Effector memory CD4-positive, alpha-beta T cell (primary cell): ENCODE measurements at regions not wholly inside any gene's neighbourhood (a gene's known extent, or its start where the extent isn't known, plus 50 kb on each side); places are given as distances from the start of the nearest gene placed in this dataset.
"Not testable (repeated sequence)": the region's sequence is repeated elsewhere in the genome, so short reads cannot be mapped to it uniquely, and the experiment has no call there.

Experiments
- DNase-seq, 3 donors: peaks; one replicate each; pipeline ENCODE4 v3.0.0-alpha.2; 2020
- H3K27ac ChIP-seq: 2 replicates; pipeline ENCODE4 v1.7.0; 2013; ENCODE audit warnings: mild to moderate bottlenecking, low read length, moderate library complexity; ENCODE audit not compliant: insufficient read depth, poor library complexity, severe bottlenecking
- H3K27me3 ChIP-seq: replicated peaks from 2 replicates; pipeline ENCODE4 v1.7.0; 2013; ENCODE audit warnings: mild to moderate bottlenecking, low read length; ENCODE audit not compliant: insufficient read depth, control insufficient read depth, poor library complexity, severe bottlenecking
- H3K36me3 ChIP-seq: 2 replicates; pipeline ENCODE4 v1.7.0; 2013; ENCODE audit warnings: mild to moderate bottlenecking, low read length, moderate library complexity; ENCODE audit not compliant: control insufficient read depth, insufficient read depth
- H3K4me1 ChIP-seq: 2 replicates; pipeline ENCODE4 v1.7.0; 2013; ENCODE audit warnings: low read length, mild to moderate bottlenecking; ENCODE audit not compliant: control insufficient read depth, insufficient read depth, poor library complexity, severe bottlenecking
- H3K4me3 ChIP-seq: 2 replicates; pipeline ENCODE4 v1.7.0; 2013; ENCODE audit warnings: low read length, low read depth, mild to moderate bottlenecking; ENCODE audit not compliant: insufficient read depth, poor library complexity, severe bottlenecking
- H3K9me3 ChIP-seq: 2 replicates; pipeline ENCODE4 v1.7.0; 2013; ENCODE audit warnings: mild to moderate bottlenecking, low read length, moderate library complexity; ENCODE audit not compliant: control insufficient read depth

GRCh38 chr16:16448423-16448822 lies 69.5 kb downstream of the NPIPA7 start:
- not testable (repeated sequence) for H3K4me1 ChIP-seq, H3K27ac ChIP-seq, H3K36me3 ChIP-seq, H3K9me3 ChIP-seq, DNase-seq, H3K27me3 ChIP-seq, H3K4me3 ChIP-seq

GRCh38 chr16:16449712-16450237 lies 70.8 kb downstream of the NPIPA7 start:
- not testable (repeated sequence) for H3K27ac ChIP-seq, H3K27me3 ChIP-seq, H3K4me1 ChIP-seq, DNase-seq, H3K4me3 ChIP-seq, H3K36me3 ChIP-seq, H3K9me3 ChIP-seq

GRCh38 chr16:16451721-16452410 lies 72.9 kb downstream of the NPIPA7 start:
- DNase-seq, H3K4me3 ChIP-seq, H3K27ac ChIP-seq, H3K9me3 ChIP-seq, H3K36me3 ChIP-seq, H3K4me1 ChIP-seq, H3K27me3 ChIP-seq: not testable (repeated sequence)

- not testable (repeated sequence) for H3K27me3 ChIP-seq, H3K4me3 ChIP-seq, H3K27ac ChIP-seq, H3K9me3 ChIP-seq, H3K36me3 ChIP-seq, DNase-seq, H3K4me1 ChIP-seq
Observed at GRCh38 chr16:16458579-16458978, 79.6 kb downstream of the NPIPA7 start.

- not testable (repeated sequence) for DNase-seq, H3K9me3 ChIP-seq, H3K4me3 ChIP-seq, H3K27ac ChIP-seq, H3K4me1 ChIP-seq, H3K27me3 ChIP-seq, H3K36me3 ChIP-seq
Observed at GRCh38 chr16:16463792-16464191, 84.9 kb downstream of the NPIPA7 start.

- not testable (repeated sequence) for H3K36me3 ChIP-seq, H3K4me1 ChIP-seq, DNase-seq, H3K27ac ChIP-seq, H3K27me3 ChIP-seq, H3K4me3 ChIP-seq, H3K9me3 ChIP-seq
Observed at GRCh38 chr16:16488919-16489318, 110.0 kb downstream of the NPIPA7 start.

- H3K27me3 ChIP-seq, H3K4me1 ChIP-seq, H3K27ac ChIP-seq, H3K9me3 ChIP-seq, H3K4me3 ChIP-seq, DNase-seq, H3K36me3 ChIP-seq: not testable (repeated sequence)
Observed at GRCh38 chr16:16489466-16489865, 110.5 kb downstream of the NPIPA7 start.

- H3K4me1 ChIP-seq, H3K27me3 ChIP-seq, H3K36me3 ChIP-seq, H3K4me3 ChIP-seq, H3K9me3 ChIP-seq, DNase-seq, H3K27ac ChIP-seq: not testable (repeated sequence)
Observed at GRCh38 chr16:16494114-16494513, 115.2 kb downstream of the NPIPA7 start.

- H3K36me3 ChIP-seq, result not testable (repeated sequence)
Observed at GRCh38 chr16:16494998-16495397, 116.1 kb downstream of the NPIPA7 start.

GRCh38 chr16:16499875-16500274 lies 120.9 kb downstream of the NPIPA7 start:
- H3K4me1 ChIP-seq, H3K36me3 ChIP-seq, DNase-seq: not testable (repeated sequence)

More at GRCh38 chr16:16494998-16495397, 116.1 kb downstream of the NPIPA7 start:
- not testable (repeated sequence) for DNase-seq, H3K27ac ChIP-seq, H3K27me3 ChIP-seq, H3K9me3 ChIP-seq, H3K4me1 ChIP-seq, H3K4me3 ChIP-seq

More at GRCh38 chr16:16499875-16500274, 120.9 kb downstream of the NPIPA7 start:
- H3K27me3 ChIP-seq, H3K4me3 ChIP-seq, H3K27ac ChIP-seq, H3K9me3 ChIP-seq: not testable (repeated sequence)
